Ectodermal cell (in vitro differentiated cells): ENCODE measurements at regions not wholly inside any gene's neighbourhood (a gene's known extent, or its start where the extent isn't known, plus 50 kb on each side); places are given as distances from the start of the nearest gene placed in this dataset.

Source experiments
- H3K27ac ChIP-seq: 2 replicates; pipeline ENCODE4 v1.7.0; 2013; ENCODE audit warnings: mild to moderate bottlenecking, low read depth, low read length; ENCODE audit not compliant: insufficient read depth, poor library complexity, severe bottlenecking
- H3K27me3 ChIP-seq: 2 replicates; pipeline ENCODE4 v1.7.0; 2013; ENCODE audit warnings: mild to moderate bottlenecking, low read length; ENCODE audit not compliant: insufficient read depth, control insufficient read depth, poor library complexity, severe bottlenecking
- H3K36me3 ChIP-seq: one replicate; pipeline ENCODE4 v1.7.0; 2013; ENCODE audit warnings: low read length; ENCODE audit not compliant: control insufficient read depth, insufficient read depth
- H3K4me1 ChIP-seq: one replicate; pipeline ENCODE4 v1.7.0; 2013; ENCODE audit warnings: low read length; ENCODE audit not compliant: control insufficient read depth, insufficient read depth
- H3K4me3 ChIP-seq: 2 replicates; pipeline ENCODE4 v1.7.0; 2013; ENCODE audit warnings: low read depth, low read length, control low read depth; ENCODE audit not compliant: insufficient read depth
- H3K9me3 ChIP-seq: 2 replicates; pipeline ENCODE4 v1.7.0; 2013; ENCODE audit warnings: mild to moderate bottlenecking, low read length, moderate library complexity; ENCODE audit not compliant: control insufficient read depth
- WGBS, 2 experiments: methylation state at CpG; one replicate each; pipeline ENCODE4 v1.1.7; 2013; ENCODE audit warnings: missing lambda C conversion rate in 2 of 2; 5-methylcytosine and 5-hydroxymethylcytosine counted together

- H3K36me3 ChIP-seq = no peaks in the 10 kb centered on the region
- H3K27ac ChIP-seq = no peak overlapping the region
- H3K9me3 ChIP-seq = no peaks in the 10 kb centered on the region
- WGBS, 2 experiments = 84 to 90% methylated on average over 4 to 5 of the region's 6 CpGs
- no peaks in the 10 kb centered on the region for H3K4me1 ChIP-seq
- H3K4me3 ChIP-seq = no peak overlapping the region
- H3K27me3 ChIP-seq = no peaks in the 10 kb centered on the region
Observed at GRCh38 chr18:41532344-41533086, 422.5 kb upstream of the PIK3C3 start.

GRCh38 chr18:41530970-41531369 lies 424.1 kb upstream of the PIK3C3 start:
- Histone ChIP-seq H3K36me3 (no peaks in the 10 kb centered on the region), H3K9me3 (no peaks in the 10 kb centered on the region), H3K4me3 (no peak overlapping the region), H3K27me3 (no peaks in the 10 kb centered on the region), H3K4me1 (no peaks in the 10 kb centered on the region), H3K27ac (no peak overlapping the region)
- WGBS, 2 experiments = 80 to 100% methylated on average over 1 of the region's 1 CpG

- 100% methylated on average over 1 to 2 of the region's 2 CpGs for WGBS, 2 experiments
- Histone ChIP-seq H3K9me3 (no peaks in the 10 kb centered on the region), H3K4me3 (no peak overlapping the region), H3K27ac (no peak overlapping the region), H3K36me3 (no peaks in the 10 kb centered on the region), H3K4me1 (no peaks in the 10 kb centered on the region), H3K27me3 (no peaks in the 10 kb centered on the region)
Observed at GRCh38 chr18:41529093-41529492, 425.9 kb upstream of the PIK3C3 start.

GRCh38 chr18:41526054-41526453 lies 429.0 kb upstream of the PIK3C3 start:
- Histone ChIP-seq H3K27me3 (no peaks in the 10 kb centered on the region), H3K9me3 (no peaks in the 10 kb centered on the region), H3K4me1 (no peaks in the 10 kb centered on the region), H3K27ac (no peak overlapping the region), H3K36me3 (no peaks in the 10 kb centered on the region), H3K4me3 (no peak overlapping the region)
- WGBS, 2 experiments = 88 to 92% methylated on average over 1 of the region's 1 CpG

GRCh38 chr18:41524674-41525470 lies 430.2 kb upstream of the PIK3C3 start:
- WGBS, 2 experiments = 0 to 50% methylated on average over 1 to 2 of the region's 2 CpGs
- Histone ChIP-seq H3K4me3 (no peak overlapping the region), H3K4me1 (no peaks in the 10 kb centered on the region), H3K27me3 (no peaks in the 10 kb centered on the region), H3K9me3 (no peaks in the 10 kb centered on the region), H3K27ac (no peak overlapping the region), H3K36me3 (no peaks in the 10 kb centered on the region)

GRCh38 chr18:41517142-41517541 lies 437.9 kb upstream of the PIK3C3 start:
- Histone ChIP-seq H3K9me3 (no peaks in the 10 kb centered on the region), H3K4me1 (no peaks in the 10 kb centered on the region), H3K36me3 (no peaks in the 10 kb centered on the region), H3K27ac (no peak overlapping the region), H3K4me3 (no peak overlapping the region), H3K27me3 (no peaks in the 10 kb centered on the region)

GRCh38 chr18:41513438-41513837 lies 441.6 kb upstream of the PIK3C3 start:
- Histone ChIP-seq H3K4me1 (no peaks in the 10 kb centered on the region), H3K9me3 (no peaks in the 10 kb centered on the region), H3K27ac (no peak overlapping the region), H3K36me3 (no peaks in the 10 kb centered on the region), H3K4me3 (no peak overlapping the region), H3K27me3 (no peaks in the 10 kb centered on the region)
- WGBS, 2 experiments = 93 to 95% methylated on average over 3 of the region's 3 CpGs

- 95 to 98% methylated on average over 3 of the region's 3 CpGs for WGBS, 2 experiments
- H3K27ac ChIP-seq = no peak overlapping the region
- H3K4me3 ChIP-seq = no peak overlapping the region
- H3K27me3 ChIP-seq = no peaks in the 10 kb centered on the region
- H3K4me1 ChIP-seq = no peaks in the 10 kb centered on the region
- H3K9me3 ChIP-seq = no peaks in the 10 kb centered on the region
- no peaks in the 10 kb centered on the region for H3K36me3 ChIP-seq
Observed at GRCh38 chr18:41504316-41504715, 450.7 kb upstream of the PIK3C3 start.

GRCh38 chr18:41501848-41502247 lies 453.2 kb upstream of the PIK3C3 start:
- Histone ChIP-seq H3K36me3 (no peaks in the 10 kb centered on the region), H3K27me3 (no peaks in the 10 kb centered on the region), H3K4me3 (no peak overlapping the region), H3K27ac (no peak overlapping the region), H3K4me1 (no peaks in the 10 kb centered on the region), H3K9me3 (no peaks in the 10 kb centered on the region)
- 97% methylated on average over 3 of the region's 3 CpGs for WGBS, 2 experiments

GRCh38 chr18:41499345-41499744 lies 455.7 kb upstream of the PIK3C3 start:
- 92 to 100% methylated on average over 1 of the region's 1 CpG for WGBS, 2 experiments
- no peaks in the 10 kb centered on the region for H3K36me3 ChIP-seq

More at GRCh38 chr18:41499345-41499744, 455.7 kb upstream of the PIK3C3 start:
- Histone ChIP-seq H3K27me3 (no peaks in the 10 kb centered on the region), H3K4me3 (no peak overlapping the region), H3K27ac (no peak overlapping the region), H3K9me3 (no peaks in the 10 kb centered on the region), H3K4me1 (no peaks in the 10 kb centered on the region)
